ENCODE measurements at regions not wholly inside any gene's neighbourhood (a gene's known extent, or its start where the extent isn't known, plus 50 kb on each side); places are given as distances from the start of the nearest gene placed in this dataset.
"Not testable (repeated sequence)": the region's sequence is repeated elsewhere in the genome, so short reads cannot be mapped to it uniquely, and the experiment has no call there.

DNA sequence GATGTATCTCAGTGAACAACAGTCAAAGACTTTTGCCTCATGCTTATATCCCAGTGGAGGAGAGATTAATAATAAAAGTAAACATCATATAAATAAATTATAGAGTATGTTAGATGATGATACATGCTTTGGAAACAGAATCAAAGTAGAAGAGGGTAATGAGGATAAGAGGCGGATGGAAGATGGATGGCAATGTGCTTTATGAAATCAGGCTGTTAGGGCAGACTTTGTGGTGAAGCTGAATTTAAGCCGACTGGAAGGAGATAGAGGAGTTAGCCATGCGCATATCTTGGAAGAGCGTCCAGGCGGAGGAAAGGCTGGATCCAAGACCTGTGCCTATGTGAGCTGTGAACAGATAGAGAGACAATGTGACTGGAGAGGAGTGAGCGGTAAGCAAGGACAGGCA is 74.9 kb upstream of the GUCY1A1 start:
- DNase-seq = no peak

GRCh38 chr4:155590796-155591585 is 75.7 kb upstream of the GUCY1A1 start:
- no peak for DNase-seq

DNA sequence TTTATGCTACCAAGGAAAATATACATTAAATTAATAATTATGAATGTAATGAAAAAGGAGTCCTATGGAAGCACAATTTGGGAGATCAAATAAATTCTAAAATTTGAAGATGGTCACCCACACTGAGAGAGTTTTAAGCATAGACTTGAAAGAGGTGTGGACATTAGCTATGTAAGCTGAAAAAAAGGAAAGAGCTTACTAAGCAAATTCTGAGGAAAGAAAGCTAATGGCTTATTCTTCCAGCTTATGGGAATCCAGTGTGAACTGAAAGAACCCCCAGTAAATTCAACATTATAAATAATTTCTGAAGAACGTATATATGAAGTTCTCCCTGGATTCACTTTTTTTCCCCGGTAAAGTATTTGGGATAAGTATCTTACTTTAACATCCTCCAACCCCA is 78.2 kb upstream of the GUCY1A1 start:
- DNase-seq = no peak

DNA sequence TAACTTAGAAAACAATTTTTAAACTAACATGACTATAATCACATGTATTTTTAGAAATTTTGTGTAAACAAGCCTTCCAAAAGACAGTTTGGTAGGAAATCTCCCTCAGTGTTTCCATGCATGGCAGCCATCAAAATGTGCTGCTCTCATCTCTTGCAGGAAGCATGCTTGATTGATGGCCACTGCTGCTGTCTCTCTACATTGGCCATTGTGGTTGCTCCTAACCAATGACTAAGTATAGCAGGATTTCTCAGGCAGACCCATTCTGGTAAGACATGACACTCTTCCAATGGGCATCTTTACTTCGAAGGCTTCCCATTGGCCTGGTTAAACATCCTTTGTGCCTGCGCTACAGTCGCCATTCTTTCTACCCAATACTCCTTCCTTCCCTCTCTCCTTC is 78.9 kb upstream of the GUCY1A1 start:
- no peak for DNase-seq

DNA sequence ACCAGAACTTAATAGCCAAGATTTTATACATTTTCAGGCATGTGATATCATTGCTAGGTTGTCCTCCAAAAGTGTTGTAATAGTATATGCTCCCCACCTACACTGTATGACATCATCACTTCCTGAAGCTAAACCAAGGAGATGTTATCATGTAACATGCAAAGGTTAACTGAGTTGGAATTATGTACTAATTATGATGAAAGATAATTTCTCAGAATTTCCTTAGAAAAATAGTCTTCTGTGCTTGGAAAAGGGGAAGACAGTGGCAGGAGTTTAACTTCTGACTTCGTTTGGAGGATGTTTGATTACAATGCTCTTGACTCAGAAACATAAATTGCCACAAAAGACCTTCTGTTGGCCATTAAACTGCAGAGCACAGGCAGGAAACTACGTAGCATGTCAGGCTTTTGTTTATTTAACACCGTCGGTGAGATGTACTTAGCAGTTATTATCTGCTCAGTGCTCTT is 83.6 kb upstream of the GUCY1A1 start:
- DNase-seq = no peak

DNA sequence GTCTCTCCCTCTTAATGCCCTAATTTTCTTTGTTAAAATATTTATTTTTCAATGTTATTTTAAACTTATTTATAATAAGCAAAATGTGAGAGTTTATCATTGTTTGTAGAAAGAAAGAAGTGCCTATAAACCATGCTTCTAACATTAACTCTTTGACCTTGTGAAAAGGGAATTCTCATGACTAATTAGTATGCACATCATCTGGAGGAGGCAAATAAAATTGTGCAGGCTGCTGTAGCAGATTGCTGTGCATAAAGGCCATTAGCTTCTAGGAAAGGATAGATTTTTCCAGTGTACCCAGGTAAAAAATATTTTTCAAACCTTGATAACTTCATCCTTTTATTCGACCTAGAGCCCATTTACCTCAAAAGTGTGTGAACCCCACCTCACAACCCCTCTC is 84.6 kb upstream of the GUCY1A1 start:
- DNase-seq = no peak

DNA sequence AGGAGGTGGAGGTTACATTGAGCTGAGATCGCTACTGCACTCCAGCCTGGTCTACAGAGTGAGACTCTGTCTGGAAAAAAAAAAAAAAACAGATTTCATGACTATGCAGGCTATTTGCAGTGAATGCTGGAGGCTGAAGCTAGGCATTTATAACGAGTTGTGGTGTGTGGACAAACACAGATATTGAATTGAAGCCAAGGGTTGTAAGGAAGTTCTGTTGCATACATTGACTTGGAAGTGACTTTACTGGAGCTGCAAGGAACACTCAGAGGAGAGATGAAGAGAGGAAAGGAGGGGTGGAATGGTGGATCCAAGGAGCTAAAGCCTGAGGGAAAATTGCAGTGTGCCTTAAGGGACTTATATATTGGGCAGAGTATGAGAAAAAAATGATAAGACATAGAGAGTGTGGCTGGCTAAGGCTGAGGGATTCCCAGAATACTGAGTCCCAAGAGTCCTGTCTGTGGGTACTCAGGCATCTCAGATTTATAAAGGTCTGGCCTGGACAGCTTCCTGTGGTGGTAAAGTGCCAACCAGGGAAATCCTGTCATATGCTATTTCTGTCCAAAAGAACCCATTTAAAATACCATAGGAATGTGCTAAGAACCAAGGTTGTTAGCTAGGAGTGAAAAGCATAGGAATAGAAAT is 87.8 kb upstream of the GUCY1A1 start:
- no peak for DNase-seq

GRCh38 chr4:155578219-155578618 is 88.4 kb upstream of the GUCY1A1 start:
- no peak for DNase-seq

- not testable (repeated sequence) for DNase-seq
These were observed 92.3 kb upstream of the GUCY1A1 start for GRCh38 chr4:155574329-155574728.

- no peak for DNase-seq
These were observed 93.5 kb upstream of the GUCY1A1 start for GRCh38 chr4:155573126-155573525.

- no peak for DNase-seq
These were observed 94.4 kb upstream of the GUCY1A1 start for GRCh38 chr4:155572106-155572703.

GRCh38 chr4:155571184-155571944 is 95.3 kb upstream of the GUCY1A1 start:
- DNase-seq = no peak

DNA sequence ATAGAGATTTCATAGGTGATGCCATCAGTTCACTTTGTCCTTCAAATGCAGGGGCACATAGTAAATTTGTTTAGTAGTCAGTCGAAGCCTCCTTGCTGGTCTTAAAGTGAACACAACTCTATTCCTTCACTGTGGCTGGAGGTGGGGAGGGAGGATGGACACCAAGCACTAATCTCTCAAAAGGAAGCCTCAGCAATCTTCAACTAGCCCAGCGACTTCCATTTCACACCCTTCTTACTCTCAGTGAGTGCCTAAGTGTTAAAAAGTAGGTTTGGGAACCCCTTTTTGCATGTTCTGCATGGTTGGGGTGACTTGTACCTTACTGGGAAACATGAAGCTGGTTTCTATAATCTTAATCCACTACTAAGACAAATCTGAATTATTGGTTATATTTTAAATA is 96.0 kb upstream of the GUCY1A1 start:
- DNase-seq = no peak

DNA sequence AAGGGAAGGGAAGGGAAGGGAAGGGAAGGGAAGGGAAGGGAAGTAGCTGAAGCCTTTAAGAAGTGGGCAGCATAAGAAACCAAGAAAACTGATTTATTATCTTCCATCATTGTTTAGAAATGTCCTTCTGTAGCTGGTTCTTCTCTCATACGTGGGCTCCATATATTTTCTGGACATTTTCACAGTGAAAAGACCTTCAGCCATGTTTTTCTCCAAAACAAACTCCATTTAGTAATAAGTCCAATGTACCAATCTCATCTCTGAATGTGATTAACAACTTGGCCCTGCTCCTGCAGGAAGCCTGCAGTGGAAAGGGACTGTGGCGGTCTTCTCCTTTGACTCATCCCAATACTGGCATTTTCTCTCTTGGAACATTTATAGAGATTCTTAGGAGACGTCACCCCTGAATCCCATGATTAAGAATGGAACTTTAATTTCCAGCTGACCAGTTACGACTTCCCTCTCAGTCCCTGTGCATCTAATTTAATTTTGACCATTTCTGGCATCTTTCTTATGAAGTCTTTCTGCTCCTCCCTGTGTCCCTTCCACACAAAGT is 96.6 kb upstream of the GUCY1A1 start:
- no peak for DNase-seq

DNA sequence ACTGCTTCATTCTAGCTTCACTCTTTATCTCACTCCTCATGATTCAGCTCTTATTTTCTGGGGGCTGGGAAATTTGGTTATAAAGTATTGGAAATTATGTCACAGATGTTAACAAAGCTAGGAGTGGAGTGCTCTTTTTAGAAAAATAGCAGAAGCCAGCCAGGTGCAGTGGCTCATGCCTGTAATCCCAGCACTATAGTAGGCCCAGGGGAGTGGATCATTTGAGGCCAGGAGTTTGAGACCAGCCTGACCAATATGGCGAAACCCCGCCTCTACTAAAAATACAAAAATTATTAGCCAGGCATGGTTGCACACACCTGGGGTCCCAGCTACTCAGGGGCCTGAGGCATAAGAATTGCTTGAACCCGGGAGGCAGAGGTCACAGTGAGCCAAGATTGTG is 97.2 kb upstream of the GUCY1A1 start:
- DNase-seq = no peak

- DNase-seq = no peak
These were observed 97.9 kb upstream of the GUCY1A1 start for GRCh38 chr4:155568641-155569220.

GRCh38 chr4:155566354-155566753 is 100.3 kb upstream of the GUCY1A1 start:
- no peak for DNase-seq

DNA sequence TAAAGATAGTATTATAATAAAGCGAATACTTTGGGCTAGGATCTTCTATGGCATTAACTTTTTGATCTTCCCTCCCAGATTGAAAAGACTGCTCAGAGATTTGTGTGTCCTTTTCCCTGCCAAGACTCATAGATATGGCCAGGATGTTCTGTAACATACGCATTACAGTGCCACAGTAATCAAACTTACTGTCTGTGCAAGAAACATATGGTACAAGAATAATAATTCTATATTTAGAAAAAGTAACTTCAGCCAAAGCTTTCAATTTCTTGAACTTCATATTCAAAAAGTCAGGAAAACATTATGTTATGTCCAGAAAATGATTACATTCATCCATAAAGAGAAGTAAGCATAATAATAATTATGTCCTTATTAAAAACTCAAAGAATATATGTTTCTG is 100.9 kb upstream of the GUCY1A1 start:
- DNase-seq = no peak

DNA sequence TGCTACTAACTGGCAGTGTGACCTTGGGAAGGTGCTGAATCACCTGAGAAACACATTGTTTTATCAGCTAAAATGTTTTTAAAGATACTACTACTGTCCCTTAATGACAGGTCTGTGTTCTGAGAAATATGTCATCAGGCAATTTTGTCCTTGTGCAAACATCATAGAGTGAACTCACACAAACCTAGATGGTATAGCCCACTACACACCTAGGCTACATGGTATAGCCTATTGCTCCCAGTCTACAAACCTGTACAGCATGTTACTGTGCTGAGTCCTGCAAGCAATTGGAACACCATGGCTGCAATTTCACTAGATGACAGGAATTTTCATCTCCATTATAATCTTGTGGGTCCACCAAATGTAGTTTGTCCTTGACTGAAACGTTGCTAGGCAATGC is 101.3 kb upstream of the GUCY1A1 start:
- no peak for DNase-seq

GRCh38 chr4:155564880-155565279 is 101.8 kb upstream of the GUCY1A1 start:
- DNase-seq = no peak

GRCh38 chr4:155564086-155564485 is 102.6 kb upstream of the GUCY1A1 start:
- no peak for DNase-seq

- no peak for DNase-seq
These were observed 106.7 kb upstream of the GUCY1A1 start for GRCh38 chr4:155559915-155560314.

DNA sequence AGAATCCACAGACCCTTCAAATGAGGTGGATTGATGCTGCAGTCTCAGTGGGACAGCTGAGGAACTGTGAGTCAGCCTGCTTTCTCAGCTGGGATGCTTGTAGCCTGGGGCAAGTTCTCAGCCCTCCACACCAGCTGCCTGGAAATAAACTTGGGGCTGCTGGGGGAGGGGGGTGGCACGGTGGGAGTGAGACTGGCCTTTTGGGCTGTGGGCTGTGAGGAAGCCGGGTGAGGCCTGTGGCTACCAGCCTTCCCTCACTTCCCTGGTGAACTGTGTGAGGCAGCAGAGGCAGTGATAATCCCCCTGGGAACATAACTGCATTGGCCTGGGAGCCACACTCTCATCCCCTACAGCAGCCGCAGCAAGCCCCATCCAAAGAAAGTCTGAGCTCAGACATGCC is 114.5 kb upstream of the GUCY1A1 start:
- no peak for DNase-seq

All from activated T-cell treated with anti-CD3 and anti-CD28 coated beads, Interleukin-2, amount 50 U/mL, for 1 hour (primary cell).